Gastroesophageal sphincter (tissue), 4 donors: ENCODE measurements at regions not wholly inside any gene's neighbourhood (a gene's known extent, or its start where the extent isn't known, plus 50 kb on each side); places are given as distances from the start of the nearest gene placed in this dataset.

Experiments used
- ATAC-seq: fragments of 150-250 bp; one replicate; pipeline ENCODE4 v1.9.1; 2016; ENCODE audit warnings: mild to moderate bottlenecking, moderate library complexity
- H3K27ac ChIP-seq, 4 donors: fragments of 200-600 bp; sonication (generic) in 3 of 4; 1 replicate in 3 of 4; 2 replicates in 1 of 4; pipeline ENCODE4 v1.5.1; 2016 to 2019
- H3K27me3 ChIP-seq: fragments of 200-600 bp; sonication (generic); one replicate; pipeline ENCODE4 v1.5.1; 2019
- H3K36me3 ChIP-seq, 2 donors: fragments of 200-600 bp; sonication (generic); one replicate each; pipeline ENCODE4 v1.5.1; 2019; ENCODE audit warnings: control low read depth in 1 of 2
- H3K4me1 ChIP-seq, 3 donors: fragments of 200-600 bp; sonication (generic); 1 replicate in 2 of 3; 2 replicates in 1 of 3; pipeline ENCODE4 v1.5.1; 2016 to 2019; ENCODE audit warnings: control low read depth in 2 of 3
- H3K4me3 ChIP-seq, 2 donors: fragments of 200-600 bp; sonication (generic); one replicate each; pipeline ENCODE4 v1.5.1; 2019; ENCODE audit warnings: mild to moderate bottlenecking in 1 of 2, moderate library complexity in 1 of 2
- H3K9me3 ChIP-seq, 3 donors: fragments of 200-600 bp; sonication (generic); one replicate each; pipeline ENCODE4 v1.5.1; 2017 to 2019; ENCODE audit warnings: control low read depth in 2 of 3
- EP300 ChIP-seq: sonication (generic); formaldehyde crosslinking; IDR thresholded peaks from one replicate; pipeline ENCODE4 v1.6.1; 2017; ENCODE audit warnings: antibody characterized with exemption, mild to moderate bottlenecking
- POLR2A ChIP-seq, 2 donors: fragments of 450-650 bp; IDR thresholded peaks; one replicate each; pipeline ENCODE4 v1.6.1; 2017; ENCODE audit warnings: antibody characterized with exemption in 2 of 2, mild to moderate bottlenecking in 2 of 2, moderate library complexity in 1 of 2
- POLR2AphosphoS5 ChIP-seq: sonication (generic); formaldehyde crosslinking; IDR thresholded peaks from one replicate; pipeline ENCODE4 v1.6.1; 2017; ENCODE audit warnings: antibody characterized with exemption
- WGBS, 2 donors: methylation state at CpG; one replicate each; pipeline ENCODE4 v1.1.5; 2018; ENCODE audit warnings: low coverage in 1 of 2; 5-methylcytosine and 5-hydroxymethylcytosine counted together
- TF ChIP-seq, protein P1 (sequence below), 4 experiments: fragments of 200-600 bp in 2 of 4; fragments of 450-650 bp in 2 of 4; sonication (generic) in 1 of 4; IDR thresholded peaks; one replicate each; pipeline ENCODE4 v1.5.1; 2017 to 2019; ENCODE audit warnings: antibody characterized with exemption in 4 of 4, mild to moderate bottlenecking in 2 of 4, moderate library complexity in 2 of 4

GRCh38 chr9:27632254-27632653 lies 59.0 kb upstream of the C9orf72 start:
- H3K4me3 ChIP-seq: no peak overlapping the region
- no peak overlapping the region for H3K27ac ChIP-seq
- no peaks in the 10 kb centered on the region for H3K27me3 ChIP-seq
- TF ChIP-seq, protein P1, sequence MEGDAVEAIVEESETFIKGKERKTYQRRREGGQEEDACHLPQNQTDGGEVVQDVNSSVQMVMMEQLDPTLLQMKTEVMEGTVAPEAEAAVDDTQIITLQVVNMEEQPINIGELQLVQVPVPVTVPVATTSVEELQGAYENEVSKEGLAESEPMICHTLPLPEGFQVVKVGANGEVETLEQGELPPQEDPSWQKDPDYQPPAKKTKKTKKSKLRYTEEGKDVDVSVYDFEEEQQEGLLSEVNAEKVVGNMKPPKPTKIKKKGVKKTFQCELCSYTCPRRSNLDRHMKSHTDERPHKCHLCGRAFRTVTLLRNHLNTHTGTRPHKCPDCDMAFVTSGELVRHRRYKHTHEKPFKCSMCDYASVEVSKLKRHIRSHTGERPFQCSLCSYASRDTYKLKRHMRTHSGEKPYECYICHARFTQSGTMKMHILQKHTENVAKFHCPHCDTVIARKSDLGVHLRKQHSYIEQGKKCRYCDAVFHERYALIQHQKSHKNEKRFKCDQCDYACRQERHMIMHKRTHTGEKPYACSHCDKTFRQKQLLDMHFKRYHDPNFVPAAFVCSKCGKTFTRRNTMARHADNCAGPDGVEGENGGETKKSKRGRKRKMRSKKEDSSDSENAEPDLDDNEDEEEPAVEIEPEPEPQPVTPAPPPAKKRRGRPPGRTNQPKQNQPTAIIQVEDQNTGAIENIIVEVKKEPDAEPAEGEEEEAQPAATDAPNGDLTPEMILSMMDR (IDR thresholded peaks at IDR 0.05): no peak
- TF ChIP-seq POLR2A (IDR thresholded peaks at IDR 0.05): no peak
- no peak for TF ChIP-seq EP300
- no peak for TF ChIP-seq POLR2AphosphoS5
- H3K4me1 ChIP-seq: no peaks in the 10 kb centered on the region
- no peaks in the 10 kb centered on the region for H3K36me3 ChIP-seq
- no peaks in the 10 kb centered on the region for H3K9me3 ChIP-seq
- 79 to 84% methylated on average over 3 to 6 of the region's 6 CpGs for whole genome bisulfite sequencing, 2 donors
- no peak for ATAC-seq

DNA sequence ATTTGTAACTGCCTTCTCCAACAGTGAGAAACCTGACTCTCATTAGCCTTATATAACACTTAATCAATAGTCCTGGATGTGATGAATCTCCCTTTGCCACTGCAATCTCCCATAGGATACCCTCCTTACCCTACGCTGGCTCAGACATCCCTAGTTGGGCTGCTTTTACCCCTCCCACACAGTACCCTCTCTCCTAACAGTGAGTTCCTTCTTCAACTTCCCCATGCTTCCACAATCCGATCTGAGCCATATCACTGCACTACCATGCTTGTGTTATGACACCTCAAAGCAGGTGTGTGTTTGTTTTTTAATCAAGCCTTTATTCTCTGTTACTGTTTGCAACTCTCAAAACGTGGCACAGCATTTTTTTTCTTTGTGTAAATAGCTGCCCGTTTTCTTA lies 60.5 kb upstream of the C9orf72 start:
- H3K9me3 ChIP-seq: no peaks in the 10 kb centered on the region
- TF ChIP-seq POLR2A (IDR thresholded peaks at IDR 0.05): no peak
- TF ChIP-seq EP300: no peak
- no peak for TF ChIP-seq POLR2AphosphoS5
- TF ChIP-seq, protein P1 (IDR thresholded peaks at IDR 0.05): no peak
- no peaks in the 10 kb centered on the region for H3K27me3 ChIP-seq
- WGBS, 2 donors: 18 to 43% methylated on average over 3 to 4 of the region's 4 CpGs
- no peak overlapping the region for H3K4me3 ChIP-seq
- H3K36me3 ChIP-seq: no peaks in the 10 kb centered on the region
- no peak overlapping the region for H3K27ac ChIP-seq
- H3K4me1 ChIP-seq: no peaks in the 10 kb centered on the region
- no peak for ATAC-seq

DNA sequence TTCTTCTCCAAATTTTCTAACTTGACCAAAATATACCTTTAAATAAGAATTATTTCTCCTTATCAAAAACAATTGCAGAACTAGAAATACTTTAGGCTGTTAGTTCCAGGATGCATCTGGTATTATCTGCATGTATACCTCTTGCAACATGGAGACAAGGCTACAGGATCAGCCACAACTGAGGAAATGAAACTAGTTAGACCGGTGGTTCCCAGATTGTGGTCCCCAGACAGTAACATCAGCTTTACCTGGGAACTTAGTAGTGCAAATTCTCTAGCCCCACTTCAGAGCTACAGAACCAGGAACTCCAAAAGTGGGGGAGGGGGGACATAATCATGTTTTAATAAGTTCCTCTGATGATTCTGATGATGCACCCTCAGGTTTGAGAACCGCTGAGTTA lies 61.6 kb upstream of the C9orf72 start:
- H3K4me1 ChIP-seq: no peaks in the 10 kb centered on the region
- H3K27me3 ChIP-seq: no peaks in the 10 kb centered on the region
- no peak overlapping the region for H3K4me3 ChIP-seq
- H3K36me3 ChIP-seq: no peaks in the 10 kb centered on the region
- 73 to 75% methylated on average over 1 to 2 of the region's 2 CpGs for WGBS, 2 donors
- no peak overlapping the region for H3K27ac ChIP-seq
- no peaks in the 10 kb centered on the region for H3K9me3 ChIP-seq
- no peak for ATAC-seq
- TF ChIP-seq POLR2A (IDR thresholded peaks at IDR 0.05) (no peak), EP300 (no peak), POLR2AphosphoS5 (no peak)
- TF ChIP-seq, protein P1 (IDR thresholded peaks at IDR 0.05): no peak

DNA sequence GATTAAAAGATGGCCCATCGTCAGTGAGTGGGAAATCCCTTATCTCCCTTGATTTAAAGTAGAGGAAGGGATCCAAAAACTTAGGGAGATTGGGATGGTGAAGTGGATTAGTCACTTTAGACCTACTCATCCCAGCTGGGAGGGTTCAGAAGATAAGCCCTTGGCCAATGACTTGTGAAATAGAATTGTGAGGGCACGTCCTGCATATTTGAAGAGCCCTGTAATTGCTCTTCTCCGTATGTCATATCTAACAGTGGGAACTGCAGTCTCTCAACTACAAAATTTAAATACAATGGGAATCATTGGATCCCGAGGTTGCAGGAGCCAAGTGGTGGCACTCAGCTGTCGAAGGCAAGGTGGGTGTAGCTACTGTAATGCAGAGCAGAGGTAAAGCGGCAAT lies 65.4 kb upstream of the C9orf72 start:
- H3K27ac ChIP-seq: no peak overlapping the region
- no peaks in the 10 kb centered on the region for H3K4me1 ChIP-seq
- no peak overlapping the region for H3K4me3 ChIP-seq
- 60 to 87% methylated on average over 5 to 6 of the region's 6 CpGs for WGBS, 2 donors
- ATAC-seq: no peak
- H3K36me3 ChIP-seq: no peaks in the 10 kb centered on the region
- TF ChIP-seq EP300: no peak
- no peak for TF ChIP-seq POLR2AphosphoS5
- no peak for TF ChIP-seq POLR2A (IDR thresholded peaks at IDR 0.05)
- TF ChIP-seq, protein P1 (IDR thresholded peaks at IDR 0.05): no peak
- H3K27me3 ChIP-seq: no peaks in the 10 kb centered on the region
- no peaks in the 10 kb centered on the region for H3K9me3 ChIP-seq

DNA sequence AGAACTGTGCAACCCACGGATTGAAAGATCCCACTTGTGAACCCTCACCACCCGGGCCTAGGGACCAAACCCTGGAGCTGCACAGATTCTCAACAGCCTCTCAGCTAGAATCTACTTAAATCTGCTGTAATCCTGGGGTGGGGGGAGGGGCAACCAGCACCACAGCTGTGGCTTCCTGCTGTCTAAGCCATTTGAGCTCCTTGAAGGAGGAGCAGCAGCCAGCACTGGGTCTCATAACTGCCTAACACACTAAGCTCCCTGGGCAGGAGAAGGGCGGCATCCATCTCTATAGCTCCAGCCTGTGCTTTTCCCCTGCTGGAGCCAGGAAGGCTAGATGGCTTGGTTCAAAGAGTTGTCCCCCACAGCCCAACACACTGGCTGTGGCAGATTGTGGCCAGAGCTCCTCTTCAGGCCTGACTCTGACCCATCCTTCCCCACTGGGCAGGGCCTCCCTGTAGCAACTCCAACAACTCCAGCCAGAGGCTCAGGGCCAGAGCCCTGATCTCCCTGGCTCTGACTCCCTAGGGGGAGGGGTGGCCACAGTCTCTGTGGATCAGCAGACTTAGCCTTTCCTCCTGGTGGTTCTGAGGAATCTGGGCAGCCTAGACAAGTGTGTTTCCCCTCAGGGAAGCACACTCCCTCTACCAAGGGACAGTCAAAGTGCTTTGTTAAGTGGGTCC lies 72.0 kb upstream of the C9orf72 start:
- TF ChIP-seq EP300: no peak
- TF ChIP-seq, protein P1 (IDR thresholded peaks at IDR 0.05): no peak
- H3K27me3 ChIP-seq: no peaks in the 10 kb centered on the region
- no peaks in the 10 kb centered on the region for H3K36me3 ChIP-seq
- WGBS, 2 donors: no CpG with 5 or more reads among the region's 3 CpGs
- no peaks in the 10 kb centered on the region for H3K4me1 ChIP-seq
- H3K27ac ChIP-seq: no peak overlapping the region
- no peak for ATAC-seq
- peaks cover 0 to 4% (median 0%) of the 10 kb centered on the region in 3 donors for H3K9me3 ChIP-seq
- H3K4me3 ChIP-seq: no peak overlapping the region
